ENCODE measurements at regions not wholly inside any gene's neighbourhood (a gene's known extent, or its start where the extent isn't known, plus 50 kb on each side); places are given as distances from the start of the nearest gene placed in this dataset.

DNA sequence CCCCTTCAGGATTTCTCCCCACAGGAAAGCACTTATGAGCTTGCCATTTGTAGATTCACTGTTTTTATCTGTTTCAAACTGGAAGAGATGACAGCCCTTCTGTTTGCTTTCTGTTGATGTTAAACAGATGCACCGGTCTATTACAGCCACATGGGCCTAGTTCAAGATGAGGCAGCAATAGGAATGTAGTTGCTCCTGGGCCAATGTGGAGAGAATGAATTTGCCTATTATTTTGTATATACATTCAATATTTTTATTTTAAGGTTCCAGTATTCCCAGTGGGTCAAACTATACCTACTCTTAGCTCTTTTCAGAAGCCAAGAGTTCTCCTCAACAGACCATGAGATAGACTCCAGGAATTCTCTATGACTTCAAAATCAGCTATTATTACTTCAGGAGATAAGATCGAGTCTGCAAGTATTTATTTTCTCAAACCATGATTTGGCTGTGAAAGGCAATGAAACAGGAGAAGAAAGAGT, 461.6 kb downstream of the RASEF start:
- H3K4me3 ChIP-seq (ENCODE audit: low read length), result no peak overlapping the region
- no peaks in the 10 kb centered on the region for H3F3A ChIP-seq (ENCODE audit: control insufficient read depth, insufficient read depth)
- H3K36me3 ChIP-seq (ENCODE audit: control insufficient read depth, low read length), result no peaks in the 10 kb centered on the region
- no peaks in the 10 kb centered on the region for H3K9me3 ChIP-seq (ENCODE audit: control insufficient read depth, insufficient read depth, low read length)
- TF ChIP-seq, protein P1, sequence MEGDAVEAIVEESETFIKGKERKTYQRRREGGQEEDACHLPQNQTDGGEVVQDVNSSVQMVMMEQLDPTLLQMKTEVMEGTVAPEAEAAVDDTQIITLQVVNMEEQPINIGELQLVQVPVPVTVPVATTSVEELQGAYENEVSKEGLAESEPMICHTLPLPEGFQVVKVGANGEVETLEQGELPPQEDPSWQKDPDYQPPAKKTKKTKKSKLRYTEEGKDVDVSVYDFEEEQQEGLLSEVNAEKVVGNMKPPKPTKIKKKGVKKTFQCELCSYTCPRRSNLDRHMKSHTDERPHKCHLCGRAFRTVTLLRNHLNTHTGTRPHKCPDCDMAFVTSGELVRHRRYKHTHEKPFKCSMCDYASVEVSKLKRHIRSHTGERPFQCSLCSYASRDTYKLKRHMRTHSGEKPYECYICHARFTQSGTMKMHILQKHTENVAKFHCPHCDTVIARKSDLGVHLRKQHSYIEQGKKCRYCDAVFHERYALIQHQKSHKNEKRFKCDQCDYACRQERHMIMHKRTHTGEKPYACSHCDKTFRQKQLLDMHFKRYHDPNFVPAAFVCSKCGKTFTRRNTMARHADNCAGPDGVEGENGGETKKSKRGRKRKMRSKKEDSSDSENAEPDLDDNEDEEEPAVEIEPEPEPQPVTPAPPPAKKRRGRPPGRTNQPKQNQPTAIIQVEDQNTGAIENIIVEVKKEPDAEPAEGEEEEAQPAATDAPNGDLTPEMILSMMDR (IDR thresholded peaks at IDR 0.05; ENCODE audit: low read depth, low read length, poor library complexity, severe bottlenecking), result no peak
- no peak for TF ChIP-seq EZH2phosphoT487 (IDR thresholded peaks at IDR 0.05; ENCODE audit: borderline replicate concordance, low read length)
- H3K4me2 ChIP-seq (ENCODE audit: low read length), result no peak overlapping the region
- no peaks in the 10 kb centered on the region for H3K9me2 ChIP-seq (replicated peaks; ENCODE audit: control insufficient read depth, low read length)
- no peaks in the 10 kb centered on the region for H3K4me1 ChIP-seq (ENCODE audit: control insufficient read depth, low read length)
- no peaks in the 10 kb centered on the region for H4K20me1 ChIP-seq (ENCODE audit: control insufficient read depth, insufficient read depth, low read depth, low read length)
- no peaks in the 10 kb centered on the region for H3K79me2 ChIP-seq (ENCODE audit: control insufficient read depth, low read length)
- no peaks in the 10 kb centered on the region for H3K27me3 ChIP-seq (ENCODE audit: control insufficient read depth, low read length)
- H3K27ac ChIP-seq (ENCODE audit: low read depth, low read length), result no peak overlapping the region

DNA sequence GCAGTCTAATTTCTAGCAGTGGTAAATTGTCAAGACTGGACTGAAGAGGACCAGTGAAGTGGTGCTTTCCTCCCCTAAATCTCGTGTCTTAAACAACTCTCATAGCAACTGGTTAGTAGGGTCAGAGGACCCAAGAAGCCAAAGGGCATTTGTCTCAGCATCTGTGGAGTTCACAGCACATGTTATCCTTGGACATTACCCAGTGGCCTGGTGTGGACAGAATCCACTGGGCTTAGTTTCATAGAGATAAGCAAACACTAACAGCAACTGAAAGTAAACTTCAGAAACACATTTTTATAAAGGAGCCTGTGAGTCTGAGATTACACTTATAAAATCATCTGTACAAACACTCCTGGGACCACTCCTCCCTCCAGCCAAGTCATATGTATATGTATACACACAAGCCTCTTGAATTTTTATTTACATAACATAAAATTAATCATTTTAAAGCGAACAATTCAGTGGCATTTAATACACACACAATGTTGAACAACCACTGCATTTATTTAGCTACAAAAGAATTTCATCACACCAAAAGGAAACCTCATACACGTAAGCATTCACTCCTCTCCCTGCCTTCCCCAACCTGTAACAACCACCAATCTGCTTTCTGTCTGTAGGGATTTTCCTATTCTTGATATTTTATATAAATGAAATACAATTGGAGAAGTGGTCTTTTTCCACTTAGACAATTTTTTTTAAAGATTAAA, 457.8 kb downstream of the RASEF start:
- H3K36me3 ChIP-seq (ENCODE audit: control insufficient read depth, low read length), result no peaks in the 10 kb centered on the region
- H4K20me1 ChIP-seq (ENCODE audit: control insufficient read depth, insufficient read depth, low read depth, low read length), result no peaks in the 10 kb centered on the region
- no peaks in the 10 kb centered on the region for H3K27me3 ChIP-seq (ENCODE audit: control insufficient read depth, low read length)
- H3K4me3 ChIP-seq (ENCODE audit: low read length), result no peak overlapping the region
- no peak for TF ChIP-seq EZH2phosphoT487 (IDR thresholded peaks at IDR 0.05; ENCODE audit: borderline replicate concordance, low read length)
- TF ChIP-seq, protein P1 (IDR thresholded peaks at IDR 0.05; ENCODE audit: low read depth, low read length, poor library complexity, severe bottlenecking), result no peak
- no peak overlapping the region for H3K27ac ChIP-seq (ENCODE audit: low read depth, low read length)
- H3F3A ChIP-seq (ENCODE audit: control insufficient read depth, insufficient read depth), result no peaks in the 10 kb centered on the region
- H3K79me2 ChIP-seq (ENCODE audit: control insufficient read depth, low read length), result no peaks in the 10 kb centered on the region
- H3K4me2 ChIP-seq (ENCODE audit: low read length), result no peak overlapping the region
- H3K9me3 ChIP-seq (ENCODE audit: control insufficient read depth, insufficient read depth, low read length), result no peaks in the 10 kb centered on the region
- no peaks in the 10 kb centered on the region for H3K4me1 ChIP-seq (ENCODE audit: control insufficient read depth, low read length)
- H3K9me2 ChIP-seq (replicated peaks; ENCODE audit: control insufficient read depth, low read length), result no peaks in the 10 kb centered on the region

DNA sequence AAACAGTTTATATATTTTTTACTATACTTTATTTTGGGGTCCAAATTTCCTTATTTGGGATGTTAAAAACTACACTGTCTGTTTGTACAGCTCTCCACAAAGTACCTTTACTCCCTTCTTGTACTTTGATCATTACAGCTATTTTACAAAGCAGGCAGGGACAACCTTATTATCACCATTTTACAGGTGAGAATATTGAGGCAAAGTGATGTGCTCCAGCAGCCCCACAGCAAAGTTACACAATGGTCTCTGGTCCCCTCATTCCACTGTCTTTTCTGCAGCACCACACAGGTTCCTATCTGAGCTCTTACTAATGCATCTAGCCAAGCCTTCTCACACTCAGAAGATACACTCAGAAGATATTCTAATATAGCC, 457.3 kb downstream of the RASEF start:
- H3K27ac ChIP-seq (ENCODE audit: low read depth, low read length), result no peak overlapping the region
- no peaks in the 10 kb centered on the region for H3K4me1 ChIP-seq (ENCODE audit: control insufficient read depth, low read length)
- no peak overlapping the region for H3K4me2 ChIP-seq (ENCODE audit: low read length)
- H3K9me2 ChIP-seq (replicated peaks; ENCODE audit: control insufficient read depth, low read length), result no peaks in the 10 kb centered on the region
- no peaks in the 10 kb centered on the region for H3K36me3 ChIP-seq (ENCODE audit: control insufficient read depth, low read length)
- TF ChIP-seq EZH2phosphoT487 (IDR thresholded peaks at IDR 0.05; ENCODE audit: borderline replicate concordance, low read length), result no peak
- TF ChIP-seq, protein P1 (IDR thresholded peaks at IDR 0.05; ENCODE audit: low read depth, low read length, poor library complexity, severe bottlenecking), result no peak
- no peaks in the 10 kb centered on the region for H3F3A ChIP-seq (ENCODE audit: control insufficient read depth, insufficient read depth)
- no peaks in the 10 kb centered on the region for H3K9me3 ChIP-seq (ENCODE audit: control insufficient read depth, insufficient read depth, low read length)
- H3K4me3 ChIP-seq (ENCODE audit: low read length), result no peak overlapping the region
- H3K79me2 ChIP-seq (ENCODE audit: control insufficient read depth, low read length), result no peaks in the 10 kb centered on the region
- H3K27me3 ChIP-seq (ENCODE audit: control insufficient read depth, low read length), result no peaks in the 10 kb centered on the region
- H4K20me1 ChIP-seq (ENCODE audit: control insufficient read depth, insufficient read depth, low read depth, low read length), result no peaks in the 10 kb centered on the region

All from DOHH2 (cell line).